Spleen (tissue), 7 donors: ENCODE measurements at regions not wholly inside any gene's neighbourhood (a gene's known extent, or its start where the extent isn't known, plus 50 kb on each side); places are given as distances from the start of the nearest gene placed in this dataset.

Source experiments
- CTCF ChIP-seq, 11 experiments: fragments of 200-600 bp in 7 of 11; fragments of 450-650 bp in 4 of 11; sonication (generic) in 4 of 11; IDR thresholded peaks in 8 of 11; conservative IDR thresholded peaks in 3 of 11; 1 replicate in 7 of 11; 2 replicates in 4 of 11; pipeline versions ENCODE4 v1.4.0 to v1.8.0; 2016 to 2021; ENCODE audit warnings: antibody characterized with exemption in 11 of 11, inconsistent platforms in 4 of 11, mild to moderate bottlenecking in 1 of 11
- POLR2A ChIP-seq, 3 donors: fragments of 450-650 bp; IDR thresholded peaks; one replicate each; pipeline ENCODE4 v1.5.1; 2017; ENCODE audit warnings: antibody characterized with exemption in 3 of 3, mild to moderate bottlenecking in 1 of 3
- POLR2AphosphoS5 ChIP-seq, 3 donors: sonication (generic); formaldehyde crosslinking; IDR thresholded peaks; one replicate each; pipeline ENCODE4 v1.5.1; 2017; ENCODE audit warnings: antibody characterized with exemption in 3 of 3
- donor health status: DM: no; HTN: no; CAD: no; lungs with moderate emphysema.
- donor health status: DM: no; HTN: no; CAD: no.
- donor health status: DM: no; HTN: no; CAD: no.

DNA sequence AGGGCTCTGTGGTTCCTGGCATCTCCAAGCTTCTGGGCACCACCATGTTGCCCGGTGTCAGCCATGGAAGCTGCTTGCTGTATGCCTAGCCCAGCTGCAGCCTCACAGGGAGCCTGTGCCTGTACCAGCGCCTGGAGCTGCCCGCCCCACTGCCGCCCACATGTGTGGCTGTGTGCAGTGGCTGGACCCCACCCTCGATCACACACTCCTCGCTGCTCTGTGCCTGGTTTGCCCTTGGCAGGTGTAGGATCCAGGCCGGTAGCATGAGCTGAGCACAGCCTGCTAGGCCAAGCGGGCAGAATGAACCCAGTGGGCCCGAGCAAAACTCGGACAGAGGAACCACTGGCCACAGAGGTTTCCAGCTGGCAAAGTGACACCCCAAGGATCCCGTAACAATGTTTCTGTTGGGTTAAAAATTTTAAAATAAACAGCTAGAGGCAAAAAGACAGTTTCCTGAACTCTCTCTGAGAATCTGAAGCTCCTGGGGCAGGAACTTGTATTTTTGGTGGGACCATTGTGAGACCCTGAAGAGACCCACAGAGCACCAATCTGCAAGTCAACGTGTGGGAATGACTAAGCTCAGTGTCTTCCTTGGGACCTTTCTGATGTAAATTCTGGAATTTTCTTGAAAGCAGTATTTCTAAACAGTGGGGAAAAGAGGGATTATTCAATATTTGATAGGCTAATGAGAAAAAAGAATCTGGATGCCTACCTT is 73.1 kb upstream of the CCDC112 start:
- TF ChIP-seq CTCF (IDR thresholded peaks at IDR 0.05 in 8 of 11, conservative IDR thresholded peaks at IDR 0.05 in 3 of 11) (no peak), POLR2A (IDR thresholded peaks at IDR 0.05) (no peak), POLR2AphosphoS5 (IDR thresholded peaks at IDR 0.05) (no peak)
